Stimulated activated CD4-positive, alpha-beta T cell treated with anti-CD3 and anti-CD28 coated beads, Interleukin-15, amount 100 ng/mL, for 24 hours (primary cell): ENCODE measurements at regions not wholly inside any gene's neighbourhood (a gene's known extent, or its start where the extent isn't known, plus 50 kb on each side); places are given as distances from the start of the nearest gene placed in this dataset.

Source experiments
- DNase-seq: peaks from one replicate; pipeline ENCODE4 v3.0.0-alpha.2; 2020

DNA sequence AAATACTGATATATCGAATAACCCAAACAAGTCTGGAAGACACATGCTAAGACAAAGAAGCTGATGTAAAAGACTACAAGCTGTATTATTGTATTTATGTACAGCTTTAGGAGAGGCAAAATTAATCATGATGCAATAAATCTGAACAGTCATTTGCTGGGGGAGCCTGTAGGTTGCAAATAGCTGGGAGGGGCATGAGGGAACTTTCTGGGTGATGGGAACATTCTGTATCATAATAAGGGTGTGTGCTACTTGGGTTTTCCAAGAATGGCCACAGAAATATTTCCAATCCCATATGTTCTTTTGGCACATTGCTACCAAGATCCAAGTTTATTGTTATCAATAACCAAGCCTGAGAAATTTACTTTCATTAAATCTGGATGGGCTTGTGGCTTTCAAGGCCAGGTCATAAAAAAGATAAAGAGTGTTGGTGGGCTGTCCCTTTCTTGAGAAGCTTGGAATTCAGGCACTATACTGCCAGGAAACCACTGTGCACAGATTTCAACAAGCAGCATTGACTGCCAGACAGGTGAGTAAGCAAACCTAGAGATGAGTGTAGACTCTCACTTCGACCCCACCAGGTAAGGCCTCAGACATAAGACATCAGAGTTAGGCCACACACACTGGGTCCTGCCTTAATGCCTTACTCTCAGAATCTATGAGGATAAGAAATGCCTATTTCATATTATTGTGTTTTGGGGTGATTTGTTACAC, 629.7 kb upstream of the FZD8 start:
- DNase-seq = no peak

DNA sequence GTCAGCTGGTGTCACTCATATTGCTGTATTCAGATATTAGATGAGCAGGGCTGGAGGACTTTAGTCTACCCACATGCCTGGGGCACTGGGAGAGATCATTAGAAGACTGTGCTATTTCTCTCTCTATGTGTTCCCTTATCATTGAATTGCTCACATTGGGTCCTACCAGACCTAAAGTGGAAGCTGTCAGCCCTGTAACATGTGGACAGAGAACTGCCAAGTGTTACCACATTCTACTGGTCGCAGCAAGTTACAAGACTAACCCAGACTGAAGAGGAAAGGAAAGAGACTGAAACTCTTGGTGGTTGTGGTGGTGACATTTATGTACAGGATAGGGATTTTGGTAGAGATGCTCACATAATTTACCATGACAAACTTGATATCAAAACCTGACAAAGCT, 627.1 kb upstream of the FZD8 start:
- no peak for DNase-seq

DNA sequence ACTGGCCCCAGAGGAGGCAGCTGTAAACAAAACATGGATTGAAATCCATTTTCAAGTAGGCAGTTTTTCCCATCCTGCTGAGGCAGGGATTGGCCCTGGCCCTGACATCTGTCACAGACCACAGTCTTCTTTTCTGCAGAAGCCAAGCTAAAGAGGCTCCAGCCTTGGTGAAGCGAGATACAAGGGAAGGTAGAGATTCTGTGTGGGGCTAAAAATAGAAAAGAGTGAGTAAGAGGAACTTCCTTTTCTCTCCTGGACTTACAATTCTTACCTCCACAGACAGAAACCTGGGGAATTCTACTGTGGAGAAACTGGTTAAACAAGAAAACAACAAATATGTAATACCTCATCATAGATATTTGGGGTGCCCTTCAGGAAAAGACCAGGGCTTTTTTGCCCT, 624.8 kb upstream of the FZD8 start:
- no peak for DNase-seq

GRCh38 chr10:36265741-36266140, 623.6 kb upstream of the FZD8 start:
- no peak for DNase-seq

- no peak for DNase-seq
Observed at GRCh38 chr10:36263871-36264270, 621.8 kb upstream of the FZD8 start.

- DNase-seq = no peak
Observed at GRCh38 chr10:36256948-36257356, 614.9 kb upstream of the FZD8 start.

DNA sequence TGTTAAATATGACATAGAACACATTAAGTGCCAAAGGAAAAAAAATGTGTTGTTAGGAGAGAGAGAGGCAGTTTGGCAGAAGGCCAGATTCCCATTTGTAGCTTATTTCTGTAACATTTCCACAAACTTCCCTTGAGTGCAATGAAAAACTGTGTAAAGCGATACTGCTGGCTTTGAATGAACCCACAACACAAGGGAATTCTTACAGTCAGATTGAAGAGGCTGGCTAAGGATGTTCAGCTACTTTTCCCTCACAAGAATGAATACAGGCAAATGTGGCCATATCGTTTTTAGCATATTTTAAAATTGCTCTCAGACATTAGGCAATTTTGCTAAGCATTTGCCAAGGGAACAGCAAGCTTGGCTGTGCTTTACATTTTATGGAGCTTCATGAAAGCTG, 614.1 kb upstream of the FZD8 start:
- DNase-seq = no peak

DNA sequence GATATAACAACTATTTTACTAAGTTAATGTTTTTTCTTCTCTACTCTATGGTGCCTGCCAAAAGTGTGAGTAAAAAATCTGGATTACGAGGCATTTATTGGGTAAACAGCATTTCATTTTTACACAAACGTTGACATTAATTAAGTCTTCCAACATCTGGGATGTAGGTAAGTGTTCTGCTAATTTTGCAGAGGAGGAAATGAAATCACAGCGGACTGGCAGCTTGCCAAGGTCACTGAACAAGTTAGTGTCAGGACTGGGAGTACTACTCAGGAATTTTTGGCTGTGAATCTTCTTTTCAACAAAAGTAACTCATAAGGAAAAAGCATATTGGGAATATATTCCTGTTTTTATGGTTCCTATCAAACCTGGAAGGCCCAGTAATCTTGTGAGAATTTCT, 612.1 kb upstream of the FZD8 start:
- DNase-seq = no peak

- DNase-seq = no peak
Observed at GRCh38 chr10:36253731-36254130, 611.6 kb upstream of the FZD8 start.

- no peak for DNase-seq
Observed at GRCh38 chr10:36251068-36251467, 609.0 kb upstream of the FZD8 start.

GRCh38 chr10:36248304-36248981, 606.3 kb upstream of the FZD8 start:
- DNase-seq = no peak

GRCh38 chr10:36247478-36247877, 605.4 kb upstream of the FZD8 start:
- DNase-seq = no peak

DNA sequence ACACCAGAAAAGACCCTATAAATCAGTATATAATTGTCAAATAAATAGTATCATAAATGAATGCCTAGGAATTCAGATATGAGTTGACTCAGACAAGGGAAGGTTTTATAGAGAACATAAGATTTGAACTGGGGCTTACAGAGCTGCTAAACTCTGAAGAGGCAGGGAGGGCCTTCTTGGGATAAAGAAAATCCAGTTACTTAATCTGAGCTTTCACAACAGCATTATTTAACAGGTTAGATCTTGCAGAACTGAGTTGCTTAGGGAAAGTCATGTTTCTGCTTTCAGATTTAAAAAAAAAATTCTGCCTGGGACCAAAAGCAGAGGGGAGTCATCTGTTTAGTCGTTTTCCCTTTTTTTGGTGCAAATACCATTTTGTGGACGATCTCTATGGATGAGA, 594.8 kb upstream of the FZD8 start:
- no peak for DNase-seq

GRCh38 chr10:36236341-36236740, 594.2 kb upstream of the FZD8 start:
- no peak for DNase-seq

DNA sequence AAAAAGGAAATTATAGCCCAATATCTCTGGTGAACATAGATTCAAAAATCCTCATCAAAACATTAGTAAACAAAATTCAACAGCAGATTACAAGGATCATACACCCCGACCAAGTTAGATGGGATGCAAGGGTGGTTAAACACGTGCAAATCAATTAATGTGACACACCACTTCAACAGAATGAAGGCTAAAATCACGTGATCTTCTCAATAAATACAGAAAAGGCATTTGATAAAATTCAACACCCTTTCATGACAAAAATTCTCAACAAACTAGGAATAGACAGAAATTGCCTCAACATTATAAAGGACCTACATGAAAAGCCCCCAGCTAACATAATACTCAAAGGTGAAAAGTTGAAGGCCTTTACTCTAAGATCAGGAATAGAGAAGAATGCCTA, 590.8 kb upstream of the FZD8 start:
- DNase-seq = no peak

DNA sequence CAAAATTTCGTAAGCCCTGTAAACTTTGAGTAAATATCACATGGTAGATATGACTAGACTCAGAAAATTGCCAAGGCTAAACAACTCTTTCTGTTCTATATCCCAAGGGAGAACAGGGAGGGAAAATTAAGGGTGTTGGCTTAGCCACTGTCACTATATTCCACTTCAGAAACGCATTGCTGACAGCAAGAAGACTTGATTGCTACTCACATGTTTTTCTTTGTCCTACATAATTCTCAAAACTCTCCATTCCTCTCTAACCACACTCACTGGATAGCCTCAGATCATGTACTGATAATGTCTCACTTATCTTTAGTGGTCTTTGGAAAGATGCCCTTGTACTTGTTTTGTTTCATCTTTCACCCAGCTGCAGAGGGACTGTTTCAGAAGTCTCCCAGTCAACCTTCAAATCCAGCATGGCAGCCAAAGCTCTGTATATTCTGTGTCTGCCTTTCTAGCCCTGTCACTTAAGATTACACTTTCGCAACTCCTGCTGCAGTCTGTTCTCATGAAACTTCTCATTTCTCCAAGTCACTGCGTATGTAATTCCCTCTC, 582.4 kb upstream of the FZD8 start:
- DNase-seq = no peak

GRCh38 chr10:36221101-36221500, 579.0 kb upstream of the FZD8 start:
- no peak for DNase-seq

GRCh38 chr10:36220151-36220550, 578.1 kb upstream of the FZD8 start:
- DNase-seq = no peak

- no peak for DNase-seq
Observed at GRCh38 chr10:36211856-36212255, 569.8 kb upstream of the FZD8 start.

GRCh38 chr10:36209480-36209879, 567.4 kb upstream of the FZD8 start:
- DNase-seq = no peak

GRCh38 chr10:36202881-36203280, 560.8 kb upstream of the FZD8 start:
- no peak for DNase-seq

DNA sequence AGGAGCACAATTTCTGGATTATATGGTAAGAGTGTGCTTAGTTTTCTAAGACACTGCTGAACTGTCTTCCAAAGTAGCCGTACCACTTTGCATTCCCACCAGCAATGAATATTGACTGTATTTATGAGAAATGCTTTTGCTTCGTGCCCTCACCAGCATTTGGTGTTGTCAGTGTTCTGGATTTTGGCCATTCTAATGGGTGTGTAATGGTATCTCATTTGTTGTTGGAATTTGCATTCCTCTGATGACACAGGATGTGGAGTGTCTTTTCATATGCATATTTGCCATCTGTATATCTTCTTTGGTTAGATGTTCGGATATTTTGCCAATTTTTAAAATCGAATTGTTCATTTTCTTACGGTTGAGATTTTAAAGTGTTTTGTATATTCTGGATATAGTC, 558.5 kb upstream of the FZD8 start:
- DNase-seq = no peak

GRCh38 chr10:36198322-36198721, 556.2 kb upstream of the FZD8 start:
- DNase-seq = no peak

DNA sequence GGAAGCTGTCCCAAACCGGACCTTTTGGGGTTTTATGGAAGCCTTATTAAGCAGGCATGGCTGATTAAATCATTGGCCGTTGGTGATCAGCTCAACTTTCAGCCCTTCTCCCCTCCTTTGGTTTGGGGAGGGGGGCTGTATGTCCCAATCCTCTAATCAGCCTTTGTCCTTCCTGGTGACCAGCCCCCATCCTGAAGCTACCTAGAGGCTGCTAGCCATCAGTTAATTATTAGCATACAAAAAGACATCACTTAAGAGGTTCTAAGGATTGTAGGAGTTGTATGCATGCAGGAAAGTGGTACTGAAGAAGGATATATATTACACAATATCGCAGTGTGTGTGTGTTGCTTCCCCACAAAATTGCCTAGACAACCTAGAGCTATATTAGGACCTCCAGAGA, 553.3 kb upstream of the FZD8 start:
- no peak for DNase-seq

DNA sequence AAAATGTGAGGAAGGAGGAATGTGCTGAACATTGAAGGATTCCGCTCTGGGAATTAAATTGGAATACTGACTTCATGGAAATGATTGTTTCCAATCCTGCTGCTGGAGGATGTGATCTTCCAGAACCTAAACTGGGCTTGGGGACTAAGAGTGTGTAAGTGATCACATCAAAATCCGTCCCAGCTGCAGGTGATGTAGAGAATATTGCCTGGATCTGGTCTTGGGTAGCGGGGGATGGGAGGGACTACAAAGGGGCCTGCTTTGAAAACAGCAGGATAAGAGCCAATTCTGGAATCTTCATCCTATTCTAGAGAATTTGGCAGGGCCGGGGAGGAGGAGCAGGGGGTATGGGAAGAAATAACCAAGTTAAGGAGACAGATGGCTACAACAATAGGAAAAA, 552.2 kb upstream of the FZD8 start:
- DNase-seq = no peak
